ENCODE measurements at regions not wholly inside any gene's neighbourhood (a gene's known extent, or its start where the extent isn't known, plus 50 kb on each side); places are given as distances from the start of the nearest gene placed in this dataset.

DNA sequence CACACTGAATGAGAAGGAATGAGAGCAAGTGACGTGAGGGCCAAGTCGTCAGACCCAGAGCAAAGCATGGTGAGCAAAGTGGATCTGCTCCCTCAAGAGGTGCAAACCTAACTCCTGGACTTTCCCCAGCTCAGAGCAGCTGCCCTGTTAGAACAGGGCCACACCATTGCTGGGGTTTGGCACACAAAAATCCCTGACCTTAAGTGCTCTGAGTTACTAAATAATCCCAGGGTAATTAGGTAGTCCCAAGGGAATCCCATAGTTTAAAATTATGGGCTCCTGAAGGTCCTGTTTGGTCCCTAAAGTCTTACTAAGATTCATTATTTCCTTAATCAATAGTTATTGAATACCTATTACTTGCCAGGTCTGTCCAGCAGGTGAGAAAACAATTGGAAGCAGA lies 165.1 kb upstream of the TNFAIP3 start:
- CTCF ChIA-PET, result no interaction called here
- POLR2A ChIA-PET, result no interaction called here

DNA sequence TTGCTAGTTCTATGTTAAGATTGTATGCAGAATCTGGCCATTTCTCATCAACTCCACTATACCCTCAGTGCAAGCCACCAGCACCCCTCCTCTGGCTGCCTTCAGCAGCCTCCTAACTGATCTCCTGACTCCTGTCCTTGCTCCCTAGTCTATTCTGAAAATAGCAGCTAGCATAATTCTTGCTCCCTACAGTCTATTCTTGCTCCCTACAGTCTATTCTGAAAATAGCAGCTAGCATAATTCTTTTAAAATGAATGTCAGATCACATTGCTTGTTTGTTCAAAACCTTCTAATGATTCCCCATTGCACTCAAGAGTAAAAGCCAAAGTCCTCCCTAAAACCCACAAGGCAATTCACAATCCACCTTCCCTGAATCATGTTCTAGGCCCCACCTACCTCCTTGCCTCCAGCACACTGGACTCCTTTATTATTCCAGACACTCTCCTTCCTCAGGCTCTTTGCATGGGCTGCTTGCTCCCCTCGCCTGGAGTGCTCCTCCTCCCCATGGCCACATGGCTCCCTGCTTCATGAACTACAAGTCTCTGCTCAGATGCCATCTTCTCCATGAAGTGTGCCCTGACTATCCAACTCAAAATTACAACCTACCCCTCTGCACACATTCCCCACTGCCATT lies 164.2 kb upstream of the TNFAIP3 start:
- no peak for FAIRE-seq
- ChIA-PET CTCF (no interaction called here), POLR2A (no interaction called here)

More for the DNA sequence above, 165.1 kb upstream of the TNFAIP3 start:
- ATAC-seq (no peak), DNase-seq (ENCODE audit: low read depth in 1 of 2, low spot score in 1 of 2) (no peak), FAIRE-seq (no peak)
- Histone ChIP-seq H3K9me3 (no peaks in the 10 kb centered on the region), H3K4me2 (no peak overlapping the region), H3K4me1 (peaks cover 12% of the 10 kb centered on the region), H3K27ac (no peak overlapping the region), H3K4me3 (no peak overlapping the region)
- TF ChIP-seq NPAS2 (CRISPR knock-in tag; IDR thresholded peaks at IDR 0.05; ENCODE audit: borderline replicate concordance) (no peak), FOSB (CRISPR knock-in tag; IDR thresholded peaks at IDR 0.05) (no peak), CHD2 (IDR thresholded peaks at IDR 0.05; ENCODE audit: low read length, partially characterized antibody) (no peak), MAZ (IDR thresholded peaks at IDR 0.05; ENCODE audit: borderline replicate concordance, low read depth, low read length) (no peak), SREBF2 (IDR thresholded peaks at IDR 0.05) (no peak), SMC3 (IDR thresholded peaks at IDR 0.05) (no peak), HDAC2 (IDR thresholded peaks at IDR 0.05) (no peak), JUNB (IDR thresholded peaks at IDR 0.05) (no peak), RFX5 (IDR thresholded peaks at IDR 0.05) (no peak), EHMT2 (IDR thresholded peaks at IDR 0.05; ENCODE audit: low read depth) (no peak), POLR2AphosphoS2 (conservative IDR thresholded peaks at IDR 0.05; ENCODE audit: low read length) (no peak), HMGXB4 (CRISPR knock-in tag; IDR thresholded peaks at IDR 0.05; ENCODE audit: borderline replicate concordance) (no peak), MAFK (IDR thresholded peaks at IDR 0.05; ENCODE audit: partially characterized antibody) (no peak), EP300 (IDR thresholded peaks at IDR 0.05) (no peak), PHF8 (IDR thresholded peaks at IDR 0.05; ENCODE audit: borderline replicate concordance, low read depth) (no peak), MAX (IDR thresholded peaks at IDR 0.05) (no peak), ZNF302 (CRISPR knock-in tag; IDR thresholded peaks at IDR 0.05) (no peak)
- TF ChIP-seq, protein P1, sequence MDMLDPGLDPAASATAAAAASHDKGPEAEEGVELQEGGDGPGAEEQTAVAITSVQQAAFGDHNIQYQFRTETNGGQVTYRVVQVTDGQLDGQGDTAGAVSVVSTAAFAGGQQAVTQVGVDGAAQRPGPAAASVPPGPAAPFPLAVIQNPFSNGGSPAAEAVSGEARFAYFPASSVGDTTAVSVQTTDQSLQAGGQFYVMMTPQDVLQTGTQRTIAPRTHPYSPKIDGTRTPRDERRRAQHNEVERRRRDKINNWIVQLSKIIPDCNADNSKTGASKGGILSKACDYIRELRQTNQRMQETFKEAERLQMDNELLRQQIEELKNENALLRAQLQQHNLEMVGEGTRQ (IDR thresholded peaks at IDR 0.05), result no peak
- WGBS (ENCODE audit: missing lambda C conversion rate), result 91% methylated on average over 2 of the region's 2 CpGs

More for the DNA sequence above, 164.2 kb upstream of the TNFAIP3 start:
- Histone ChIP-seq H3K4me2 (no peak overlapping the region), H3K4me1 (peaks cover 2% of the 10 kb centered on the region; the same call in 2 of the 3 replicates), H3K9me3 (no peaks in the 10 kb centered on the region), H3K4me3 (no peak overlapping the region), H3K27ac (no peak overlapping the region)
- 36% methylated on average over 1 of the region's 1 CpG for WGBS (ENCODE audit: missing lambda C conversion rate)
- DNase-seq (ENCODE audit: low read depth in 1 of 2, low spot score in 1 of 2), result no peak
- no peak for ATAC-seq
- TF ChIP-seq POLR2AphosphoS2 (conservative IDR thresholded peaks at IDR 0.05; ENCODE audit: low read length), result no peak
- no peak for TF ChIP-seq NR3C1 (IDR thresholded peaks at IDR 0.05)
- no peak for TF ChIP-seq TFCP2L1 (CRISPR knock-in tag; IDR thresholded peaks at IDR 0.05)
- TF ChIP-seq RAD21 (conservative IDR thresholded peaks at IDR 0.05 in 1 of 2, IDR thresholded peaks at IDR 0.05 in 1 of 2), result no peak
- TF ChIP-seq KDM5A (IDR thresholded peaks at IDR 0.05), result no peak
- TF ChIP-seq JUN (IDR thresholded peaks at IDR 0.05), result no peak
- no peak for TF ChIP-seq REST (IDR thresholded peaks at IDR 0.05)
- TF ChIP-seq POLR2A (IDR thresholded peaks at IDR 0.05; ENCODE audit: low read length), result no peak
- no peak for TF ChIP-seq E2F6 (IDR thresholded peaks at IDR 0.05; ENCODE audit: borderline replicate concordance, low read depth)
- no peak for TF ChIP-seq SMC3 (IDR thresholded peaks at IDR 0.05)
- TF ChIP-seq HOXB5 (CRISPR knock-in tag; IDR thresholded peaks at IDR 0.05), result no peak
- no peak for TF ChIP-seq JUNB (IDR thresholded peaks at IDR 0.05)
- TF ChIP-seq MAZ (IDR thresholded peaks at IDR 0.05; ENCODE audit: borderline replicate concordance, low read depth, low read length), result no peak
- TF ChIP-seq EHMT2 (IDR thresholded peaks at IDR 0.05; ENCODE audit: low read depth), result no peak
- TF ChIP-seq RARB (CRISPR knock-in tag; IDR thresholded peaks at IDR 0.05), result no peak
- TF ChIP-seq, protein P2, sequence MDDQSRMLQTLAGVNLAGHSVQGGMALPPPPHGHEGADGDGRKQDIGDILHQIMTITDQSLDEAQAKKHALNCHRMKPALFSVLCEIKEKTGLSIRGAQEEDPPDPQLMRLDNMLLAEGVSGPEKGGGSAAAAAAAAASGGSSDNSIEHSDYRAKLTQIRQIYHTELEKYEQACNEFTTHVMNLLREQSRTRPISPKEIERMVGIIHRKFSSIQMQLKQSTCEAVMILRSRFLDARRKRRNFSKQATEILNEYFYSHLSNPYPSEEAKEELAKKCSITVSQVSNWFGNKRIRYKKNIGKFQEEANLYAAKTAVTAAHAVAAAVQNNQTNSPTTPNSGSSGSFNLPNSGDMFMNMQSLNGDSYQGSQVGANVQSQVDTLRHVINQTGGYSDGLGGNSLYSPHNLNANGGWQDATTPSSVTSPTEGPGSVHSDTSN (IDR thresholded peaks at IDR 0.05), result no peak
- no peak for TF ChIP-seq FOSL2 (IDR thresholded peaks at IDR 0.05)
- no peak for TF ChIP-seq FOSL2 (CRISPR knock-in tag; IDR thresholded peaks at IDR 0.05)

All from A549 (cell line).